HCT116 (cell line): ENCODE measurements at regions not wholly inside any gene's neighbourhood (a gene's known extent, or its start where the extent isn't known, plus 50 kb on each side); places are given as distances from the start of the nearest gene placed in this dataset.

Source experiments
- ATAC-seq: fragments of 200-7000 bp; cut with Tn5 transposase; 2 replicates; pipeline ENCODE4 v1.9.1; 2020; ENCODE audit warnings: mild to moderate bottlenecking, moderate library complexity
- BruUV-seq: library from RNA; stranded (reverse); fragments of 400-500 nt; replicated peaks from 2 replicates; lab custom pipeline; 2021; lab: Mats Ljungman, UMichigan
- CTCF ChIA-PET: fragments of 300-600 bp; sonication (Branson Sonifier 250); formaldehyde crosslinking; loops from one replicate; lab custom pipeline; 2021; ENCODE audit warnings: antibody characterized with exemption; lab: Charles Lee
- POLR2A ChIA-PET: fragments of 300-600, 350-600 bp; sonication (Branson Sonifier 250); formaldehyde crosslinking; loops from one replicate; lab custom pipeline; 2021; ENCODE audit warnings: antibody characterized with exemption; lab: Charles Lee
- RAD21 ChIA-PET, 2 experiments: fragments of 300-600 bp; sonication (Branson Sonifier 250); formaldehyde crosslinking; loops; one replicate each; lab custom pipeline; 2023; ENCODE audit warnings: low total read pairs in 2 of 2; ENCODE audit not compliant: uncharacterized antibody in 2 of 2, unreplicated experiment in 2 of 2, low non-redundant PET in 1 of 2; lab: Charles Lee
- DNase-seq: peaks from one replicate; pipeline ENCODE4 v3.0.0-alpha.2; 2010; ENCODE audit warnings: low read depth, low spot score
- H2AFZ ChIP-seq: fragments of 200-600 bp; shearing (Covaris generic), sonication (generic); 2 replicates; pipeline ENCODE4 v1.6.1; 2017; ENCODE audit warnings: low read depth, mixed run types, mixed read lengths, antibody characterized with exemption, low read length; ENCODE audit not compliant: poor library complexity, severe bottlenecking
- H3K27ac ChIP-seq: 2 replicates; pipeline ENCODE4 v1.5.1; 2012; ENCODE audit warnings: low read depth, low read length
- H3K27me3 ChIP-seq: fragments of 200-600 bp; sonication (generic); 2 replicates; pipeline ENCODE4 v1.6.1; 2016; ENCODE audit warnings: mixed run types, low read length, mixed read lengths; ENCODE audit not compliant: insufficient read depth
- H3K36me3 ChIP-seq, 2 experiments: fragments of 200-500 bp in 1 of 2; fragments of 200-600 bp in 1 of 2; sonication (Bioruptor generic) in 1 of 2; sonication (generic) in 1 of 2; 2 replicates each; pipeline versions ENCODE4 v1.5.1 to v1.6.1; 2014 to 2016; ENCODE audit warnings: low read length in 2 of 2, inconsistent platforms in 1 of 2, mixed read lengths in 1 of 2, mixed run types in 1 of 2; ENCODE audit not compliant: insufficient read depth in 2 of 2, control insufficient read depth in 1 of 2
- H3K4me1 ChIP-seq, 2 experiments: fragments of 200-600 bp in 1 of 2; sonication (generic) in 1 of 2; 2 replicates each; pipeline versions ENCODE4 v1.5.1 to v1.6.1; 2012 to 2017; ENCODE audit warnings: low read length in 2 of 2, inconsistent platforms in 1 of 2, mild to moderate bottlenecking in 1 of 2, mixed read lengths in 1 of 2, mixed run types in 1 of 2, moderate library complexity in 1 of 2; ENCODE audit not compliant: insufficient read depth in 2 of 2, control insufficient read depth in 1 of 2
- H3K4me2 ChIP-seq: fragments of 200-600 bp; sonication (generic); 2 replicates; pipeline ENCODE4 v1.6.1; 2017; ENCODE audit warnings: mixed run types, low read length, mixed read lengths
- H3K4me3 ChIP-seq, 2 experiments: fragments of 200-600 bp in 1 of 2; sonication (generic) in 1 of 2; replicated peaks in 1 of 2; 2 replicates each; pipeline ENCODE4 v1.5.1; 2011 to 2016; ENCODE audit warnings: low read length in 2 of 2, control low read depth in 1 of 2, low read depth in 1 of 2, mild to moderate bottlenecking in 1 of 2, mixed read lengths in 1 of 2, mixed run types in 1 of 2
- H3K79me2 ChIP-seq: fragments of 200-600 bp; sonication (generic); 2 replicates; pipeline ENCODE4 v1.6.1; 2017; ENCODE audit warnings: mild to moderate bottlenecking, mixed run types, low read length, moderate library complexity, mixed read lengths; ENCODE audit not compliant: insufficient read depth
- H3K9ac ChIP-seq: fragments of 200-600 bp; sonication (generic); 2 replicates; pipeline ENCODE4 v1.6.1; 2016; ENCODE audit warnings: low read length, mixed read lengths
- H3K9me2 ChIP-seq: fragments of 200-600 bp; sonication (generic), shearing (Covaris generic); 2 replicates; pipeline ENCODE4 v1.6.1; 2017; ENCODE audit warnings: mixed run types, mild to moderate bottlenecking, moderate library complexity; ENCODE audit not compliant: insufficient read depth
- H3K9me3 ChIP-seq, 2 experiments: fragments of 200-500 bp in 1 of 2; fragments of 200-600 bp in 1 of 2; sonication (Bioruptor generic) in 1 of 2; sonication (generic) in 1 of 2; 2 replicates each; pipeline ENCODE4 v1.6.1; 2014 to 2017; ENCODE audit warnings: low read length in 2 of 2, mixed read lengths in 2 of 2, inconsistent platforms in 1 of 2, low read depth in 1 of 2, mild to moderate bottlenecking in 1 of 2, mixed run types in 1 of 2, moderate library complexity in 1 of 2; ENCODE audit not compliant: control insufficient read depth in 1 of 2, insufficient read depth in 1 of 2
- H4K20me1 ChIP-seq: fragments of 200-600 bp; sonication (generic), shearing (Covaris generic); 2 replicates; pipeline ENCODE4 v1.6.1; 2017; ENCODE audit warnings: mixed run types, mild to moderate bottlenecking, moderate library complexity; ENCODE audit not compliant: insufficient read depth
- CBX3 ChIP-seq: IDR thresholded peaks from 2 replicates; pipeline ENCODE4 v1.6.1; 2012; ENCODE audit warnings: low read depth
- CEBPB ChIP-seq: IDR thresholded peaks from 2 replicates; pipeline ENCODE4 v1.6.1; 2012; ENCODE audit warnings: low read depth
- EGR1 ChIP-seq: IDR thresholded peaks from 2 replicates; pipeline ENCODE4 v1.6.1; 2012; ENCODE audit warnings: low read depth
- FOSL1 ChIP-seq: IDR thresholded peaks from 2 replicates; pipeline ENCODE4 v1.6.1; 2012; ENCODE audit warnings: low read depth
- POLR2A ChIP-seq: IDR thresholded peaks from 2 replicates; pipeline ENCODE4 v1.7.0; 2011; ENCODE audit warnings: borderline replicate concordance; ENCODE audit not compliant: insufficient read depth, insufficient read length; ENCODE audit errors: extremely low read depth
- RAD21 ChIP-seq: IDR thresholded peaks from 2 replicates; pipeline ENCODE4 v1.6.1; 2012; ENCODE audit warnings: low read depth, mild to moderate bottlenecking
- SIN3A ChIP-seq: IDR thresholded peaks from 2 replicates; pipeline ENCODE4 v1.6.1; 2012; ENCODE audit warnings: low read depth
- SP1 ChIP-seq: IDR thresholded peaks from 2 replicates; pipeline ENCODE4 v1.6.1; 2012; ENCODE audit warnings: low read depth
- SRF ChIP-seq: IDR thresholded peaks from 2 replicates; pipeline ENCODE4 v1.6.1; 2012; ENCODE audit warnings: low read depth
- TCF7L2 ChIP-seq: IDR thresholded peaks from 2 replicates; pipeline ENCODE4 v1.7.0; 2011; ENCODE audit warnings: borderline replicate concordance, inconsistent platforms; ENCODE audit not compliant: insufficient read depth, insufficient read length; ENCODE audit errors: extremely low read depth
- YY1 ChIP-seq: IDR thresholded peaks from 2 replicates; pipeline ENCODE4 v1.6.1; 2011; ENCODE audit warnings: low read length, low read depth, moderate library complexity, mild to moderate bottlenecking; ENCODE audit not compliant: insufficient replicate concordance; ENCODE audit errors: extremely low read depth
- ZFX ChIP-seq: fragments of 450-650 bp; IDR thresholded peaks from 2 replicates; pipeline ENCODE4 v1.6.1; 2017
- intact Hi-C: fragments of 100-400 bp; cut with micrococcal nuclease; formaldehyde crosslinking; loops from 2 replicates; pipeline ENCODE4 v1.10.0; 2022
- TF ChIP-seq, protein P1 (sequence below): IDR thresholded peaks from 2 replicates; pipeline ENCODE4 v1.6.1; 2011; ENCODE audit warnings: mild to moderate bottlenecking, low read length, moderate library complexity; ENCODE audit not compliant: insufficient replicate concordance; ENCODE audit errors: extremely low read depth
- TF ChIP-seq, protein P2 (sequence below): IDR thresholded peaks from 2 replicates; pipeline ENCODE4 v1.6.1; 2012
- TF ChIP-seq, protein P3 (sequence below): IDR thresholded peaks from 2 replicates; pipeline ENCODE4 v1.6.1; 2012; ENCODE audit warnings: low read depth

DNA sequence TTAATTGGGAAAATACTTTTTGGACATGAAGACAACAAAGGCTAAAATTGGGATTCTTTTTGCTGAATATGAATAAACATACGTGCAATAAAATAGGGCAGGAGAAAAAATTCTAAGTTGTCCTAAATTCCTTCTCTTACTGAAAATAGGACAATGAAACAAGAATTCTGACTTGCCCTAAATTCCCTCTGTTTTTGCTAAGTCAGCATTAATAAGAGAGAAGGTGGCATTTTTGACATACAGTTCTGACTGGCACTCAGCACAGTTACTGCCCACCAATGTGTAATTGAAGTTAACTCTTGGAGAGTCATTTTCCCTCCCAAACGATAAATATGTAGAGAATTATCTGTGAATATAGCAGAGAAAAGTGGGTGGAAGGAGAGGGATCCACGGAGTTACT, 1021.1 kb upstream of the CDH8 start:
- Histone ChIP-seq H4K20me1 (no peaks in the 10 kb centered on the region), H3K36me3 (no peaks in the 10 kb centered on the region), H3K9me3 (peaks cover 6 to 21% of the 10 kb centered on the region in 2 experiments; a peak in 3 of 4 replicates), H3K79me2 (no peaks in the 10 kb centered on the region), H2AFZ (no peak overlapping the region), H3K4me1 (no peaks in the 10 kb centered on the region), H3K27me3 (no peaks in the 10 kb centered on the region), H3K4me2 (no peak overlapping the region), H3K27ac (no peak overlapping the region), H3K9me2 (no peaks in the 10 kb centered on the region), H3K4me3 (no peak overlapping the region), H3K9ac (no peak overlapping the region)
- intact Hi-C loops, result no loop called here
- ChIA-PET CTCF (no interaction called here), RAD21 (no interaction called here), POLR2A (no interaction called here)
- TF ChIP-seq, protein P1, sequence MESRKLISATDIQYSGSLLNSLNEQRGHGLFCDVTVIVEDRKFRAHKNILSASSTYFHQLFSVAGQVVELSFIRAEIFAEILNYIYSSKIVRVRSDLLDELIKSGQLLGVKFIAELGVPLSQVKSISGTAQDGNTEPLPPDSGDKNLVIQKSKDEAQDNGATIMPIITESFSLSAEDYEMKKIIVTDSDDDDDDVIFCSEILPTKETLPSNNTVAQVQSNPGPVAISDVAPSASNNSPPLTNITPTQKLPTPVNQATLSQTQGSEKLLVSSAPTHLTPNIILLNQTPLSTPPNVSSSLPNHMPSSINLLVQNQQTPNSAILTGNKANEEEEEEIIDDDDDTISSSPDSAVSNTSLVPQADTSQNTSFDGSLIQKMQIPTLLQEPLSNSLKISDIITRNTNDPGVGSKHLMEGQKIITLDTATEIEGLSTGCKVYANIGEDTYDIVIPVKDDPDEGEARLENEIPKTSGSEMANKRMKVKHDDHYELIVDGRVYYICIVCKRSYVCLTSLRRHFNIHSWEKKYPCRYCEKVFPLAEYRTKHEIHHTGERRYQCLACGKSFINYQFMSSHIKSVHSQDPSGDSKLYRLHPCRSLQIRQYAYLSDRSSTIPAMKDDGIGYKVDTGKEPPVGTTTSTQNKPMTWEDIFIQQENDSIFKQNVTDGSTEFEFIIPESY, result no peak
- TF ChIP-seq CBX3, result no peak
- TF ChIP-seq RAD21, result no peak
- no peak for TF ChIP-seq CEBPB
- no peak for TF ChIP-seq SP1
- no peak for TF ChIP-seq FOSL1
- TF ChIP-seq, protein P2, sequence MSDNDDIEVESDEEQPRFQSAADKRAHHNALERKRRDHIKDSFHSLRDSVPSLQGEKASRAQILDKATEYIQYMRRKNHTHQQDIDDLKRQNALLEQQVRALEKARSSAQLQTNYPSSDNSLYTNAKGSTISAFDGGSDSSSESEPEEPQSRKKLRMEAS, result no peak
- TF ChIP-seq TCF7L2, result no peak
- TF ChIP-seq ZFX, result no peak
- TF ChIP-seq POLR2A, result no peak
- TF ChIP-seq SIN3A, result no peak
- TF ChIP-seq EGR1, result no peak
- no peak for TF ChIP-seq SRF
- TF ChIP-seq, protein P3, sequence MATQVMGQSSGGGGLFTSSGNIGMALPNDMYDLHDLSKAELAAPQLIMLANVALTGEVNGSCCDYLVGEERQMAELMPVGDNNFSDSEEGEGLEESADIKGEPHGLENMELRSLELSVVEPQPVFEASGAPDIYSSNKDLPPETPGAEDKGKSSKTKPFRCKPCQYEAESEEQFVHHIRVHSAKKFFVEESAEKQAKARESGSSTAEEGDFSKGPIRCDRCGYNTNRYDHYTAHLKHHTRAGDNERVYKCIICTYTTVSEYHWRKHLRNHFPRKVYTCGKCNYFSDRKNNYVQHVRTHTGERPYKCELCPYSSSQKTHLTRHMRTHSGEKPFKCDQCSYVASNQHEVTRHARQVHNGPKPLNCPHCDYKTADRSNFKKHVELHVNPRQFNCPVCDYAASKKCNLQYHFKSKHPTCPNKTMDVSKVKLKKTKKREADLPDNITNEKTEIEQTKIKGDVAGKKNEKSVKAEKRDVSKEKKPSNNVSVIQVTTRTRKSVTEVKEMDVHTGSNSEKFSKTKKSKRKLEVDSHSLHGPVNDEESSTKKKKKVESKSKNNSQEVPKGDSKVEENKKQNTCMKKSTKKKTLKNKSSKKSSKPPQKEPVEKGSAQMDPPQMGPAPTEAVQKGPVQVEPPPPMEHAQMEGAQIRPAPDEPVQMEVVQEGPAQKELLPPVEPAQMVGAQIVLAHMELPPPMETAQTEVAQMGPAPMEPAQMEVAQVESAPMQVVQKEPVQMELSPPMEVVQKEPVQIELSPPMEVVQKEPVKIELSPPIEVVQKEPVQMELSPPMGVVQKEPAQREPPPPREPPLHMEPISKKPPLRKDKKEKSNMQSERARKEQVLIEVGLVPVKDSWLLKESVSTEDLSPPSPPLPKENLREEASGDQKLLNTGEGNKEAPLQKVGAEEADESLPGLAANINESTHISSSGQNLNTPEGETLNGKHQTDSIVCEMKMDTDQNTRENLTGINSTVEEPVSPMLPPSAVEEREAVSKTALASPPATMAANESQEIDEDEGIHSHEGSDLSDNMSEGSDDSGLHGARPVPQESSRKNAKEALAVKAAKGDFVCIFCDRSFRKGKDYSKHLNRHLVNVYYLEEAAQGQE, result no peak
- TF ChIP-seq YY1, result no peak
- BruUV-seq, result no TSS peak
- no peak for DNase-seq
- no peak for ATAC-seq
